Thyroid gland (tissue), 4 donors: ENCODE measurements at regions not wholly inside any gene's neighbourhood (a gene's known extent, or its start where the extent isn't known, plus 50 kb on each side); places are given as distances from the start of the nearest gene placed in this dataset.

ENCODE experiments used
- CTCF ChIP-seq, 6 experiments: fragments of 200-600 bp in 3 of 6; fragments of 450-650 bp in 3 of 6; sonication (generic) in 3 of 6; IDR thresholded peaks; one replicate each; pipeline ENCODE4 v1.5.1; 2016 to 2019; ENCODE audit warnings: antibody characterized with exemption in 6 of 6, mild to moderate bottlenecking in 2 of 6, inconsistent platforms in 1 of 6, moderate library complexity in 1 of 6
- POLR2A ChIP-seq, 2 donors: fragments of 450-650 bp; IDR thresholded peaks; one replicate each; pipeline ENCODE4 v1.6.1; 2017; ENCODE audit warnings: antibody characterized with exemption in 2 of 2, mild to moderate bottlenecking in 2 of 2, moderate library complexity in 1 of 2

DNA sequence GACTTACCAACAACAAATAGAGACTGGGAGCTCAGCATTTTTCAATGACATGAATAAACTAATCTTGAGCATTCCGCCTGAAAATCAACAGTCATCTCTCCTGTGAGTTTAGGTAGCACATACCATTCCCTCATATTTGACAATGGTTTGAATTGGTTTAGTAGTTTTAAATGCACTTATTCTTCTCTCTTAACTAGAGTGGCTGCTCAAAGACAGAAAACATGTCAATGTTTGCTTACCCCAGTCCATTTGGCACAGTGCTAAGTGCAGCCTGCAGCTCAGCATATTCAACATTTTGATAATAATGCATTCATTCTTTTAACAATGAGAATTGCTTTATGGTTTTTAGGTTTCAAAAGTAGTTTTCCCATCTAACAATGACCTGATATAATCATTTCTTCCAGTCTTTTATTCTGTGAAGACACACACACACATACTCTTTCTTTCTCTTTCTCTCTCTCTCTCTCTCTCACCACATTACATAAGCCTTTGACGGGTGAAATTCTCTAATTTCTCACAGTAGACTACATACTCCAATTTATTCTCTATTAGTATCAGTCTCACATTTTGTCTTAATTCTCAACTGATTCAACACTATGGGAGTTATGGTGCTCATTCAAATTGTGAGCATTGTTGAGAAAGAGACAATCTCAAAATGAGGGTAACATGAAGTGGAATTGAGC, 432.3 kb downstream of the LRRIQ3 start:
- no peak for TF ChIP-seq CTCF (IDR thresholded peaks at IDR 0.05)
- TF ChIP-seq POLR2A (IDR thresholded peaks at IDR 0.05): no peak
